ENCODE measurements at regions not wholly inside any gene's neighbourhood (a gene's known extent, or its start where the extent isn't known, plus 50 kb on each side); places are given as distances from the start of the nearest gene placed in this dataset.

DNA sequence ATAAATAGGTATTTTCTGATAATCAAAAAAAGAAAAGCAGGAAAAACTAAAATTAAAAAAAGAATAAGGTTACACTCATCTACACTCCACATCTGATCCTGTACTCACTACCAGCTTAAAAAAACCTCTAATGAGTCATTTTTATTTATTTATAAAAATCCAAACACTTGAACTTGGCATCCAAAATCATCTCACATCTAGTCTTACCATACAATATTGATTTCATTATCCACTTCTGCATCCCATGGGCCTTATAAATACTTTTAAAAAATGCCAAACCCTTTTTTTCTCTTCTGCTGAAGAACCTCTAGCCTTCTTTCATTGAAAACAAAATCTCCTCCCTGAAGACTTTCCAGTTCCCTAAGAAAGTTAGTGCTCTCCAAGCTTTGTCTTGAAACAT is 109.7 kb downstream of the TMTC3 start:
- TF ChIP-seq, protein P1, sequence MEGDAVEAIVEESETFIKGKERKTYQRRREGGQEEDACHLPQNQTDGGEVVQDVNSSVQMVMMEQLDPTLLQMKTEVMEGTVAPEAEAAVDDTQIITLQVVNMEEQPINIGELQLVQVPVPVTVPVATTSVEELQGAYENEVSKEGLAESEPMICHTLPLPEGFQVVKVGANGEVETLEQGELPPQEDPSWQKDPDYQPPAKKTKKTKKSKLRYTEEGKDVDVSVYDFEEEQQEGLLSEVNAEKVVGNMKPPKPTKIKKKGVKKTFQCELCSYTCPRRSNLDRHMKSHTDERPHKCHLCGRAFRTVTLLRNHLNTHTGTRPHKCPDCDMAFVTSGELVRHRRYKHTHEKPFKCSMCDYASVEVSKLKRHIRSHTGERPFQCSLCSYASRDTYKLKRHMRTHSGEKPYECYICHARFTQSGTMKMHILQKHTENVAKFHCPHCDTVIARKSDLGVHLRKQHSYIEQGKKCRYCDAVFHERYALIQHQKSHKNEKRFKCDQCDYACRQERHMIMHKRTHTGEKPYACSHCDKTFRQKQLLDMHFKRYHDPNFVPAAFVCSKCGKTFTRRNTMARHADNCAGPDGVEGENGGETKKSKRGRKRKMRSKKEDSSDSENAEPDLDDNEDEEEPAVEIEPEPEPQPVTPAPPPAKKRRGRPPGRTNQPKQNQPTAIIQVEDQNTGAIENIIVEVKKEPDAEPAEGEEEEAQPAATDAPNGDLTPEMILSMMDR (IDR thresholded peaks at IDR 0.05): no peak
- no peak for TF ChIP-seq POLR2A (IDR thresholded peaks at IDR 0.05)
- no peak overlapping the region for H3K4me3 ChIP-seq (ENCODE audit: low read depth, poor library complexity, severe bottlenecking)
- DNase-seq (ENCODE audit: low spot score in 2 of 2): no peak
- intact Hi-C loops (cut with DNase I; ENCODE audit: low total_unique reads): no loop called here

DNA sequence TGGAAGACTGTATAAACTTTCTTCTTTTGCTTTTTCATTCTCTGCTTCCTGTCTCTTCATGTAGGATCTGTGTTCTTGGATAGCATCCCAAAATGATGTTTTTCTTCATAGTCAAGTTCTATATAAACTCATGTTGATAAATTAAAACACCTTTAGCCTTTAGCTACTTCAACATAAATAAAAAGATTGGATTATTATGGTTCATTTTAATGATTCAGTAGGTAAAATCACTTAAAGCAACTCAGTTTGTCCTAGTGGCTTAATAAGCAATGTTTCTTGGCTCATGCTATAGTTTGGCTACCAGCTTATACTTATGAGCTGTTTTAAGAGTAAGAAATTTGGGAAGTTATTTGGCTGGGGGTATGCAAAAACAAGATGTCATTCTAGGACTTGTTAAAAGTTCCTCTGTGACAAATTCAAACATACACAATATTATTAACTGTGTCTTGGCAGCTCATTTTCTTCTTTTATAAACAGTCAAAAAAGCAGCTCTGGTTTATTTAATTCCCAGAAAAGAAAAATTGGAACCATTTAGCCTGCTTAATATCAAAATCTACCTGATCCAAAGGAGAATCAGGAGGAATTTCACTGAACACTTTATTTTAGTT is 111.4 kb downstream of the TMTC3 start:
- intact Hi-C loops (cut with DNase I; ENCODE audit: low total_unique reads): no loop called here
- DNase-seq (ENCODE audit: low spot score in 2 of 2): no peak
- no peak overlapping the region for H3K4me3 ChIP-seq (ENCODE audit: low read depth, poor library complexity, severe bottlenecking)
- TF ChIP-seq POLR2A (IDR thresholded peaks at IDR 0.05): no peak
- TF ChIP-seq, protein P1 (IDR thresholded peaks at IDR 0.05): no peak

DNA sequence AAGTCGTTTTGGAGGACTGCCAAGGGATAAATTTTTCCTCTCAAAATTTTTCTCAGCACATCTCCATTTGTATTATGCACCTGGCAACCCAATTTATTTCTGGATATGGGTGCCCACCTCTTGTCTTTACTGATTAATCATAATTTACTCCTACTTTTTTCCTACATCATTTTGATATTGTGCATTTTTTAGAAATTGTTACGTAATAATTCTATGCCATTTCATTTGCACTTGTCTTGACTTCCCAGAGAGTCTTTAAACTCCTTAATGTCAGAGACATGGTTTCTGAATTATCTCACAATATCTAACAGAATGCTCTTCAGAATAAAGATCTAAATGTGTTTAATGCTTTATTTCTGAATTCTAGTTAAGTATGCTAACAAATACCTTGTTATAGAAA is 113.1 kb downstream of the TMTC3 start:
- 75 to 82% methylated on average over 2 of the region's 2 CpGs for WGBS, 2 donors
- intact Hi-C loops (cut with DNase I; ENCODE audit: low total_unique reads): no loop called here
- no peak overlapping the region for H3K4me3 ChIP-seq (ENCODE audit: low read depth, poor library complexity, severe bottlenecking)
- no peak for TF ChIP-seq POLR2A (IDR thresholded peaks at IDR 0.05)
- TF ChIP-seq, protein P1 (IDR thresholded peaks at IDR 0.05): no peak
- DNase-seq (ENCODE audit: low spot score in 2 of 2): no peak

DNA sequence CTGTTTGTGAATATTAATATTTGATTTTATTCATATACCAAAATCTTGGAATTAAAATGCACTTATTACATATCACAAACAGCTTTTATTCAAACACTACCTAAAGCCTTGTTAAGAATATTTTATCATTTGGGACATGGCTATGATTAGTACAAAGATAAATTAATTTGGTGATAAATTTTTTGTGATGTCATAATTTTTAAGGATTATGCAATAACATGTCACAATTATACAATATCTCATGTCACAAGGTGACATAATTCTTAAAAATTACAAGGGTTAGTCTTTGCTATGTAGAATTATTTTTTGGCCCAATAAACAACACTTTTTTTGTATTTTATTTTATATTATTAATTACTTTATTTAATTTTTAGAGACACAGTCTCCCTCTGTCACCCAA is 113.7 kb downstream of the TMTC3 start:
- intact Hi-C loops (cut with DNase I; ENCODE audit: low total_unique reads): no loop called here
- no peak for DNase-seq (ENCODE audit: low spot score in 2 of 2)
- no peak overlapping the region for H3K4me3 ChIP-seq (ENCODE audit: low read depth, poor library complexity, severe bottlenecking)
- TF ChIP-seq, protein P1 (IDR thresholded peaks at IDR 0.05): no peak
- no peak for TF ChIP-seq POLR2A (IDR thresholded peaks at IDR 0.05)

DNA sequence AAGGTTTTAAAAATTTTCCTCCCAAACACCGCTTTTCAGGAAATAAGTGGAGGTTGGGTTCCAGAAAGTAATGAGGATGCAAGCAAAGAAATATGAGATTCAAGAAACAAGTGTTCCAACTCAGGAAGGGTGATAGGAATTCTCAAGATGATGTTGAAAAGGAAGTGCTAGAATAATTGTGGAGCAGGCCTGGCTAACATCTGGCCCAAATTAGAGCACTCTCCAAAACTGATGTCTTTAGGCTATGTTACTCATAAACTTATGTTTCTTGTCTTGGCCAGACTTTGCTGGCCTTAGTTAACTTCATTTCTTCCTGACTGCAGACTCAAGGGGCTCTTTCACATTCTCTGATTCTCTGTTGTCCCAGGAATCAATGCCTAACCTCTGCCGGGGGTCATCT is 116.3 kb downstream of the TMTC3 start:
- no peak overlapping the region for H3K4me3 ChIP-seq (ENCODE audit: low read depth, poor library complexity, severe bottlenecking)
- DNase-seq (ENCODE audit: low spot score in 2 of 2): no peak
- WGBS, 2 donors: 76 to 78% methylated on average over 2 of the region's 2 CpGs
- intact Hi-C loops (cut with DNase I; ENCODE audit: low total_unique reads): no loop called here
- TF ChIP-seq POLR2A (IDR thresholded peaks at IDR 0.05): no peak
- TF ChIP-seq, protein P1 (IDR thresholded peaks at IDR 0.05): no peak

DNA sequence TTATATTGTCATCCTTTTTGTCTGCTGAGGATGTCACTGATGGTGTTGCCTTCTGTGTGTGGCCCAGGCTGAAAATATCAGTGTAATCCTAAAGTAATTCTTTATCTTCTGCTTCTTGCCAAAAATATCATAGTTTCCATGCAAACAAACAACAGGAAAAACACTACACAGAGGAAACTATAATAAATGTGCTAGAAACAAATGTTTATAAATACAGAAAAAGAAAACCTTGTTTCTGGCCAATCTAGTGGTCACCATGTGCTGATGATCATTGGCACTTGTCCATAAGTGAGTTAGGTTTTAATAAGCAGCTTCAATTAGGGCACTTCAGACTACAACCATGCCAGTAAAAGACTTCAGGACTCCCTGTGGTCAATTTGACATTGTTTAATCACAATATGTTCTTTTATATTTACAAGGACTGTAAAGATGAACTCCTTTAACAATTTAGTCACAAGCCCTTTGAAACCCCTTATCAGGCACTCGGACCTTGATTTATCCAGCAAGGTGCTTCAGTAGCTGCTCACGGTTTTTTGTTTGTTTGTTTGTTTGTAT is 124.8 kb downstream of the TMTC3 start:
- no peak for DNase-seq (ENCODE audit: low spot score in 2 of 2)
- no peak overlapping the region for H3K4me3 ChIP-seq (ENCODE audit: low read depth, poor library complexity, severe bottlenecking)
- WGBS, 2 donors: 62 to 76% methylated on average over 2 of the region's 2 CpGs
- intact Hi-C loops (cut with DNase I; ENCODE audit: low total_unique reads): no loop called here
- no peak for TF ChIP-seq POLR2A (IDR thresholded peaks at IDR 0.05)
- TF ChIP-seq, protein P1 (IDR thresholded peaks at IDR 0.05): no peak

Data from lower leg skin (tissue), 4 donors.